HCT116 (cell line): ENCODE measurements at regions not wholly inside any gene's neighbourhood (a gene's known extent, or its start where the extent isn't known, plus 50 kb on each side); places are given as distances from the start of the nearest gene placed in this dataset.

Source experiments
- ATAC-seq: fragments of 200-7000 bp; cut with Tn5 transposase; 2 replicates; pipeline ENCODE4 v1.9.1; 2020; ENCODE audit warnings: mild to moderate bottlenecking, moderate library complexity
- BruUV-seq: library from RNA; stranded (reverse); fragments of 400-500 nt; replicated peaks from 2 replicates; lab custom pipeline; 2021; lab: Mats Ljungman, UMichigan
- CTCF ChIA-PET: fragments of 300-600 bp; sonication (Branson Sonifier 250); formaldehyde crosslinking; loops from one replicate; lab custom pipeline; 2021; ENCODE audit warnings: antibody characterized with exemption; lab: Charles Lee
- POLR2A ChIA-PET: fragments of 300-600, 350-600 bp; sonication (Branson Sonifier 250); formaldehyde crosslinking; loops from one replicate; lab custom pipeline; 2021; ENCODE audit warnings: antibody characterized with exemption; lab: Charles Lee
- RAD21 ChIA-PET, 2 experiments: fragments of 300-600 bp; sonication (Branson Sonifier 250); formaldehyde crosslinking; loops; one replicate each; lab custom pipeline; 2023; ENCODE audit warnings: low total read pairs in 2 of 2; ENCODE audit not compliant: uncharacterized antibody in 2 of 2, unreplicated experiment in 2 of 2, low non-redundant PET in 1 of 2; lab: Charles Lee
- DNase-seq: peaks from one replicate; pipeline ENCODE4 v3.0.0-alpha.2; 2010; ENCODE audit warnings: low read depth, low spot score
- H2AFZ ChIP-seq: fragments of 200-600 bp; shearing (Covaris generic), sonication (generic); 2 replicates; pipeline ENCODE4 v1.6.1; 2017; ENCODE audit warnings: low read depth, mixed run types, mixed read lengths, antibody characterized with exemption, low read length; ENCODE audit not compliant: poor library complexity, severe bottlenecking
- H3K27ac ChIP-seq: 2 replicates; pipeline ENCODE4 v1.5.1; 2012; ENCODE audit warnings: low read depth, low read length
- H3K27me3 ChIP-seq: fragments of 200-600 bp; sonication (generic); 2 replicates; pipeline ENCODE4 v1.6.1; 2016; ENCODE audit warnings: mixed run types, low read length, mixed read lengths; ENCODE audit not compliant: insufficient read depth
- H3K36me3 ChIP-seq, 2 experiments: fragments of 200-500 bp in 1 of 2; fragments of 200-600 bp in 1 of 2; sonication (Bioruptor generic) in 1 of 2; sonication (generic) in 1 of 2; 2 replicates each; pipeline versions ENCODE4 v1.5.1 to v1.6.1; 2014 to 2016; ENCODE audit warnings: low read length in 2 of 2, inconsistent platforms in 1 of 2, mixed read lengths in 1 of 2, mixed run types in 1 of 2; ENCODE audit not compliant: insufficient read depth in 2 of 2, control insufficient read depth in 1 of 2
- H3K4me1 ChIP-seq, 2 experiments: fragments of 200-600 bp in 1 of 2; sonication (generic) in 1 of 2; 2 replicates each; pipeline versions ENCODE4 v1.5.1 to v1.6.1; 2012 to 2017; ENCODE audit warnings: low read length in 2 of 2, inconsistent platforms in 1 of 2, mild to moderate bottlenecking in 1 of 2, mixed read lengths in 1 of 2, mixed run types in 1 of 2, moderate library complexity in 1 of 2; ENCODE audit not compliant: insufficient read depth in 2 of 2, control insufficient read depth in 1 of 2
- H3K4me2 ChIP-seq: fragments of 200-600 bp; sonication (generic); 2 replicates; pipeline ENCODE4 v1.6.1; 2017; ENCODE audit warnings: mixed run types, low read length, mixed read lengths
- H3K4me3 ChIP-seq, 2 experiments: fragments of 200-600 bp in 1 of 2; sonication (generic) in 1 of 2; replicated peaks in 1 of 2; 2 replicates each; pipeline ENCODE4 v1.5.1; 2011 to 2016; ENCODE audit warnings: low read length in 2 of 2, control low read depth in 1 of 2, low read depth in 1 of 2, mild to moderate bottlenecking in 1 of 2, mixed read lengths in 1 of 2, mixed run types in 1 of 2
- H3K79me2 ChIP-seq: fragments of 200-600 bp; sonication (generic); 2 replicates; pipeline ENCODE4 v1.6.1; 2017; ENCODE audit warnings: mild to moderate bottlenecking, mixed run types, low read length, moderate library complexity, mixed read lengths; ENCODE audit not compliant: insufficient read depth
- H3K9ac ChIP-seq: fragments of 200-600 bp; sonication (generic); 2 replicates; pipeline ENCODE4 v1.6.1; 2016; ENCODE audit warnings: low read length, mixed read lengths
- H3K9me2 ChIP-seq: fragments of 200-600 bp; sonication (generic), shearing (Covaris generic); 2 replicates; pipeline ENCODE4 v1.6.1; 2017; ENCODE audit warnings: mixed run types, mild to moderate bottlenecking, moderate library complexity; ENCODE audit not compliant: insufficient read depth
- H3K9me3 ChIP-seq, 2 experiments: fragments of 200-500 bp in 1 of 2; fragments of 200-600 bp in 1 of 2; sonication (Bioruptor generic) in 1 of 2; sonication (generic) in 1 of 2; 2 replicates each; pipeline ENCODE4 v1.6.1; 2014 to 2017; ENCODE audit warnings: low read length in 2 of 2, mixed read lengths in 2 of 2, inconsistent platforms in 1 of 2, low read depth in 1 of 2, mild to moderate bottlenecking in 1 of 2, mixed run types in 1 of 2, moderate library complexity in 1 of 2; ENCODE audit not compliant: control insufficient read depth in 1 of 2, insufficient read depth in 1 of 2
- H4K20me1 ChIP-seq: fragments of 200-600 bp; sonication (generic), shearing (Covaris generic); 2 replicates; pipeline ENCODE4 v1.6.1; 2017; ENCODE audit warnings: mixed run types, mild to moderate bottlenecking, moderate library complexity; ENCODE audit not compliant: insufficient read depth
- CBX3 ChIP-seq: IDR thresholded peaks from 2 replicates; pipeline ENCODE4 v1.6.1; 2012; ENCODE audit warnings: low read depth
- CEBPB ChIP-seq: IDR thresholded peaks from 2 replicates; pipeline ENCODE4 v1.6.1; 2012; ENCODE audit warnings: low read depth
- CTCF ChIP-seq, 3 experiments: fragments of 200-600 bp in 1 of 3; sonication (generic) in 1 of 3; IDR thresholded peaks in 2 of 3; conservative IDR thresholded peaks in 1 of 3; 2 replicates each; pipeline ENCODE4 v1.5.1; 2012 to 2017; ENCODE audit warnings: low read depth in 2 of 3, low read length in 2 of 3, antibody characterized with exemption in 1 of 3, borderline replicate concordance in 1 of 3, control low read depth in 1 of 3, mild to moderate bottlenecking in 1 of 3, mixed read lengths in 1 of 3, mixed run types in 1 of 3, moderate library complexity in 1 of 3; ENCODE audit not compliant: insufficient read depth in 1 of 3
- EGR1 ChIP-seq: IDR thresholded peaks from 2 replicates; pipeline ENCODE4 v1.6.1; 2012; ENCODE audit warnings: low read depth
- ELF1 ChIP-seq: IDR thresholded peaks from 2 replicates; pipeline ENCODE4 v1.6.1; 2012; ENCODE audit warnings: low read depth, borderline replicate concordance
- EZH2 ChIP-seq: fragments of 200-600 bp; sonication (generic); IDR thresholded peaks from 2 replicates; pipeline ENCODE4 v1.6.1; 2017; ENCODE audit warnings: antibody characterized with exemption, mixed run types
- FOSL1 ChIP-seq: IDR thresholded peaks from 2 replicates; pipeline ENCODE4 v1.6.1; 2012; ENCODE audit warnings: low read depth
- JUND ChIP-seq: IDR thresholded peaks from 2 replicates; pipeline ENCODE4 v1.6.1; 2012
- MAX ChIP-seq: IDR thresholded peaks from 2 replicates; pipeline ENCODE4 v1.6.1; 2012
- POLR2A ChIP-seq: IDR thresholded peaks from 2 replicates; pipeline ENCODE4 v1.7.0; 2011; ENCODE audit warnings: borderline replicate concordance; ENCODE audit not compliant: insufficient read depth, insufficient read length; ENCODE audit errors: extremely low read depth
- REST ChIP-seq: IDR thresholded peaks from 2 replicates; pipeline ENCODE4 v1.6.1; 2012; ENCODE audit warnings: low read depth
- SIN3A ChIP-seq: IDR thresholded peaks from 2 replicates; pipeline ENCODE4 v1.6.1; 2012; ENCODE audit warnings: low read depth
- SP1 ChIP-seq: IDR thresholded peaks from 2 replicates; pipeline ENCODE4 v1.6.1; 2012; ENCODE audit warnings: low read depth
- TCF7L2 ChIP-seq: IDR thresholded peaks from 2 replicates; pipeline ENCODE4 v1.7.0; 2011; ENCODE audit warnings: borderline replicate concordance, inconsistent platforms; ENCODE audit not compliant: insufficient read depth, insufficient read length; ENCODE audit errors: extremely low read depth
- YY1 ChIP-seq: IDR thresholded peaks from 2 replicates; pipeline ENCODE4 v1.6.1; 2011; ENCODE audit warnings: low read length, low read depth, moderate library complexity, mild to moderate bottlenecking; ENCODE audit not compliant: insufficient replicate concordance; ENCODE audit errors: extremely low read depth
- ZBTB33 ChIP-seq: IDR thresholded peaks from 2 replicates; pipeline ENCODE4 v1.6.1; 2011; ENCODE audit warnings: mild to moderate bottlenecking, low read length, moderate library complexity; ENCODE audit not compliant: insufficient replicate concordance; ENCODE audit errors: extremely low read depth
- ZFX ChIP-seq: fragments of 450-650 bp; IDR thresholded peaks from 2 replicates; pipeline ENCODE4 v1.6.1; 2017
- ZNF274 ChIP-seq: fragments of 200-500 bp; sonication (Bioruptor generic); IDR thresholded peaks from 2 replicates; pipeline ENCODE4 v1.6.1; 2014; ENCODE audit warnings: mild to moderate bottlenecking, low read depth, low read length, inconsistent platforms
- intact Hi-C: fragments of 100-400 bp; cut with micrococcal nuclease; formaldehyde crosslinking; loops from 2 replicates; pipeline ENCODE4 v1.10.0; 2022

GRCh38 chr18:30358555-30358954, 684.0 kb downstream of the DSC3 start (continued):
- TF ChIP-seq ZBTB33: no peak
- no peak for TF ChIP-seq ZFX
- no peak for TF ChIP-seq POLR2A

- H3K4me3 ChIP-seq: no peak overlapping the region
- no peaks in the 10 kb centered on the region for H3K9me3 ChIP-seq
- no peaks in the 10 kb centered on the region for H3K9me2 ChIP-seq
- ChIA-PET RAD21 (no interaction called here), CTCF (no interaction called here), POLR2A (no interaction called here)
- no peak overlapping the region for H2AFZ ChIP-seq
- H3K27me3 ChIP-seq: no peaks in the 10 kb centered on the region
- DNase-seq (no peak), ATAC-seq (no peak)
- no peaks in the 10 kb centered on the region for H4K20me1 ChIP-seq
- H3K4me1 ChIP-seq: no peaks in the 10 kb centered on the region
- no peak for TF ChIP-seq EZH2
- TF ChIP-seq ZNF274: no peak
- no peak for TF ChIP-seq ELF1
- TF ChIP-seq FOSL1: no peak
- TF ChIP-seq MAX: no peak
- TF ChIP-seq JUND: no peak
- no peak for TF ChIP-seq CBX3
- no peak for TF ChIP-seq CEBPB
- TF ChIP-seq YY1: no peak
- TF ChIP-seq POLR2A: no peak
- no peak for TF ChIP-seq ZFX
- no peak for TF ChIP-seq CTCF (IDR thresholded peaks at IDR 0.05 in 2 of 3, conservative IDR thresholded peaks at IDR 0.05 in 1 of 3; ENCODE audit: borderline replicate concordance in 1 of 3, insufficient read depth in 1 of 3, low read depth in 2 of 3, low read length in 2 of 3)
- no peak for TF ChIP-seq TCF7L2
- TF ChIP-seq EGR1: no peak
- TF ChIP-seq REST: no peak
- no peak for TF ChIP-seq SP1
- no peak for TF ChIP-seq SIN3A
- no peak overlapping the region for H3K9ac ChIP-seq
- intact Hi-C loops: no loop called here
- BruUV-seq: no TSS peak
- H3K27ac ChIP-seq: no peak overlapping the region
- no peaks in the 10 kb centered on the region for H3K36me3 ChIP-seq
- no peak overlapping the region for H3K4me2 ChIP-seq
- no peaks in the 10 kb centered on the region for H3K79me2 ChIP-seq
Observed at GRCh38 chr18:30352551-30353168, 689.9 kb downstream of the DSC3 start.
